Fibroblast of upper back skin (primary cell): ENCODE measurements at regions not wholly inside any gene's neighbourhood (a gene's known extent, or its start where the extent isn't known, plus 50 kb on each side); places are given as distances from the start of the nearest gene placed in this dataset.
"Not testable (repeated sequence)": the region's sequence is repeated elsewhere in the genome, so short reads cannot be mapped to it uniquely, and the experiment has no call there.

Experiments used
- DNase-seq: peaks from one replicate; pipeline ENCODE4 v3.0.0-alpha.2; 2013

GRCh38 chr3:144549166-144549565 is 577.5 kb downstream of the DIPK2A start:
- DNase-seq, result no peak

- no peak for DNase-seq
These were observed 580.9 kb downstream of the DIPK2A start for GRCh38 chr3:144552346-144553057.

GRCh38 chr3:144553301-144553700 is 581.7 kb downstream of the DIPK2A start:
- no peak for DNase-seq

GRCh38 chr3:144554889-144555288 is 583.3 kb downstream of the DIPK2A start:
- no peak for DNase-seq

- DNase-seq, result peak; percentile 17
These were observed 584.8 kb downstream of the DIPK2A start for GRCh38 chr3:144556392-144556791.

GRCh38 chr3:144557515-144557914 is 585.9 kb downstream of the DIPK2A start:
- DNase-seq, result no peak

GRCh38 chr3:144564011-144564410 is 592.4 kb downstream of the DIPK2A start:
- no peak for DNase-seq

GRCh38 chr3:144566320-144566719 is 594.7 kb downstream of the DIPK2A start:
- DNase-seq, result no peak

- DNase-seq, result no peak
These were observed 598.0 kb downstream of the DIPK2A start for GRCh38 chr3:144569651-144570050.

GRCh38 chr3:144583871-144584270 is 612.2 kb downstream of the DIPK2A start:
- DNase-seq, result no peak

- no peak for DNase-seq
These were observed 613.8 kb downstream of the DIPK2A start for GRCh38 chr3:144585408-144585807.

- DNase-seq, result no peak
These were observed 614.3 kb downstream of the DIPK2A start for GRCh38 chr3:144585953-144586352.

GRCh38 chr3:144586382-144586781 is 614.8 kb downstream of the DIPK2A start:
- DNase-seq, result peak; percentile 76

- peak; percentile 89 for DNase-seq
These were observed 619.2 kb downstream of the DIPK2A start for GRCh38 chr3:144590854-144591253.

- DNase-seq, result no peak
These were observed 622.3 kb downstream of the DIPK2A start for GRCh38 chr3:144593881-144594280.

GRCh38 chr3:144620236-144620635 is 648.6 kb downstream of the DIPK2A start:
- not testable (repeated sequence) for DNase-seq

- DNase-seq, result no peak
These were observed 651.2 kb downstream of the DIPK2A start for GRCh38 chr3:144622845-144623244.

GRCh38 chr3:144624656-144625055 is 653.0 kb downstream of the DIPK2A start:
- no peak for DNase-seq

GRCh38 chr3:144626835-144627234 is 655.2 kb downstream of the DIPK2A start:
- no peak for DNase-seq

GRCh38 chr3:144629381-144629780 is 657.8 kb downstream of the DIPK2A start:
- DNase-seq, result no peak

- no peak for DNase-seq
These were observed 665.2 kb downstream of the DIPK2A start for GRCh38 chr3:144636833-144637232.

- DNase-seq, result no peak
These were observed 666.4 kb downstream of the DIPK2A start for GRCh38 chr3:144638009-144638408.

- peak; percentile 76 for DNase-seq
These were observed 672.2 kb downstream of the DIPK2A start for GRCh38 chr3:144643771-144644198.

GRCh38 chr3:144645300-144645699 is 673.7 kb downstream of the DIPK2A start:
- DNase-seq, result no peak

- DNase-seq, result no peak
These were observed 678.8 kb downstream of the DIPK2A start for GRCh38 chr3:144650380-144650779.
